ENCODE measurements at regions not wholly inside any gene's neighbourhood (a gene's known extent, or its start where the extent isn't known, plus 50 kb on each side); places are given as distances from the start of the nearest gene placed in this dataset.

GRCh38 chr5:52682492-52682891, 105.2 kb upstream of the ITGA1 start:
- TF ChIP-seq CTCF (IDR thresholded peaks at IDR 0.05), result no peak
- TF ChIP-seq EP300 (IDR thresholded peaks at IDR 0.05), result no peak
- no peak for TF ChIP-seq POLR2A (IDR thresholded peaks at IDR 0.05)
